ENCODE measurements at regions not wholly inside any gene's neighbourhood (a gene's known extent, or its start where the extent isn't known, plus 50 kb on each side); places are given as distances from the start of the nearest gene placed in this dataset.
"Not testable (repeated sequence)": the region's sequence is repeated elsewhere in the genome, so short reads cannot be mapped to it uniquely, and the experiment has no call there.

GRCh38 chr18:70693246-70693645 is 404.4 kb downstream of the SOCS6 start:
- H3K9me2 ChIP-seq (ENCODE audit: insufficient read depth) = no peaks in the 10 kb centered on the region
- no peak for DNase-seq (ENCODE audit: low read depth, low spot score)
- H3K27me3 ChIP-seq (ENCODE audit: insufficient read depth, low read length) = no peaks in the 10 kb centered on the region
- no peak overlapping the region for H2AFZ ChIP-seq (ENCODE audit: low read depth, low read length, poor library complexity, severe bottlenecking)
- intact Hi-C loops (cut with micrococcal nuclease) = no loop called here
- no peak overlapping the region for H3K4me3 ChIP-seq (replicated peaks in 1 of 2; ENCODE audit: low read depth in 1 of 2, low read length in 2 of 2)
- ChIA-PET POLR2A (no interaction called here), CTCF (no interaction called here), RAD21 (ENCODE audit: low non-redundant PET in 1 of 2, low total read pairs in 2 of 2, uncharacterized antibody in 2 of 2, unreplicated experiment in 2 of 2) (no interaction called here)
- ATAC-seq = no peak
- H4K20me1 ChIP-seq (ENCODE audit: insufficient read depth) = no peaks in the 10 kb centered on the region
- no peaks in the 10 kb centered on the region for H3K9me3 ChIP-seq (ENCODE audit: control insufficient read depth in 1 of 2, insufficient read depth in 1 of 2, low read depth in 1 of 2, low read length in 2 of 2)
- H3K27ac ChIP-seq (ENCODE audit: low read depth, low read length) = no peak overlapping the region
- no TSS peak for BruUV-seq (replicated peaks)
- H3K79me2 ChIP-seq (ENCODE audit: insufficient read depth, low read length) = no peaks in the 10 kb centered on the region
- TF ChIP-seq EGR1 (IDR thresholded peaks at IDR 0.05; ENCODE audit: low read depth) = no peak
- H3K4me1 ChIP-seq (ENCODE audit: control insufficient read depth in 1 of 2, insufficient read depth in 2 of 2, low read length in 2 of 2) = no peaks in the 10 kb centered on the region
- no peaks in the 10 kb centered on the region for H3K36me3 ChIP-seq (ENCODE audit: control insufficient read depth in 1 of 2, insufficient read depth in 2 of 2, low read length in 2 of 2)
- no peak overlapping the region for H3K9ac ChIP-seq (ENCODE audit: low read length)
- H3K4me2 ChIP-seq (ENCODE audit: low read length) = no peak overlapping the region

GRCh38 chr18:70689765-70690164 is 400.9 kb downstream of the SOCS6 start:
- H2AFZ ChIP-seq (ENCODE audit: low read depth, low read length, poor library complexity, severe bottlenecking); DNase-seq (ENCODE audit: low read depth, low spot score); intact Hi-C loops (cut with micrococcal nuclease); H3K9me3 ChIP-seq (ENCODE audit: control insufficient read depth in 1 of 2, insufficient read depth in 1 of 2, low read depth in 1 of 2, low read length in 2 of 2); ATAC-seq; H3K36me3 ChIP-seq (ENCODE audit: control insufficient read depth in 1 of 2, insufficient read depth in 2 of 2, low read length in 2 of 2); H4K20me1 ChIP-seq (ENCODE audit: insufficient read depth); H3K4me2 ChIP-seq (ENCODE audit: low read length); H3K79me2 ChIP-seq (ENCODE audit: insufficient read depth, low read length); RAD21 ChIA-PET (ENCODE audit: low non-redundant PET in 1 of 2, low total read pairs in 2 of 2, uncharacterized antibody in 2 of 2, unreplicated experiment in 2 of 2); H3K4me3 ChIP-seq (replicated peaks in 1 of 2; ENCODE audit: low read depth in 1 of 2, low read length in 2 of 2); H3K4me1 ChIP-seq (ENCODE audit: control insufficient read depth in 1 of 2, insufficient read depth in 2 of 2, low read length in 2 of 2); H3K9ac ChIP-seq (ENCODE audit: low read length); H3K27ac ChIP-seq (ENCODE audit: low read depth, low read length); BruUV-seq (replicated peaks); POLR2A ChIA-PET; H3K9me2 ChIP-seq (ENCODE audit: insufficient read depth); H3K27me3 ChIP-seq (ENCODE audit: insufficient read depth, low read length); CTCF ChIA-PET: not testable (repeated sequence)

- Histone ChIP-seq H3K27me3 (ENCODE audit: insufficient read depth, low read length) (no peaks in the 10 kb centered on the region), H3K4me2 (ENCODE audit: low read length) (no peak overlapping the region), H3K27ac (ENCODE audit: low read depth, low read length) (no peak overlapping the region), H2AFZ (ENCODE audit: low read depth, low read length, poor library complexity, severe bottlenecking) (no peak overlapping the region), H3K4me3 (replicated peaks in 1 of 2; ENCODE audit: low read depth in 1 of 2, low read length in 2 of 2) (no peak overlapping the region), H4K20me1 (ENCODE audit: insufficient read depth) (no peaks in the 10 kb centered on the region), H3K36me3 (ENCODE audit: control insufficient read depth in 1 of 2, insufficient read depth in 2 of 2, low read length in 2 of 2) (no peaks in the 10 kb centered on the region), H3K9ac (ENCODE audit: low read length) (no peak overlapping the region), H3K9me3 (ENCODE audit: control insufficient read depth in 1 of 2, insufficient read depth in 1 of 2, low read depth in 1 of 2, low read length in 2 of 2) (no peaks in the 10 kb centered on the region), H3K79me2 (ENCODE audit: insufficient read depth, low read length) (no peaks in the 10 kb centered on the region), H3K4me1 (ENCODE audit: control insufficient read depth in 1 of 2, insufficient read depth in 2 of 2, low read length in 2 of 2) (no peaks in the 10 kb centered on the region), H3K9me2 (ENCODE audit: insufficient read depth) (no peaks in the 10 kb centered on the region)
- intact Hi-C loops (cut with micrococcal nuclease) = no loop called here
- no TSS peak for BruUV-seq (replicated peaks)
- no peak for ATAC-seq
- DNase-seq (ENCODE audit: low read depth, low spot score) = no peak
- ChIA-PET CTCF (no interaction called here), RAD21 (ENCODE audit: low non-redundant PET in 1 of 2, low total read pairs in 2 of 2, uncharacterized antibody in 2 of 2, unreplicated experiment in 2 of 2) (no interaction called here), POLR2A (no interaction called here)
- TF ChIP-seq EZH2 (IDR thresholded peaks at IDR 0.05) (no peak), CBX3 (IDR thresholded peaks at IDR 0.05; ENCODE audit: low read depth) (no peak), ZFX (IDR thresholded peaks at IDR 0.05) (no peak), ZBTB33 (IDR thresholded peaks at IDR 0.05; ENCODE audit: extremely low read depth, insufficient replicate concordance, low read length) (no peak), ELF1 (IDR thresholded peaks at IDR 0.05; ENCODE audit: borderline replicate concordance, low read depth) (no peak), CTCF (IDR thresholded peaks at IDR 0.05 in 2 of 3, conservative IDR thresholded peaks at IDR 0.05 in 1 of 3; ENCODE audit: borderline replicate concordance in 1 of 3, insufficient read depth in 1 of 3, low read depth in 2 of 3, low read length in 2 of 3) (no peak), ATF3 (IDR thresholded peaks at IDR 0.05) (no peak), SIN3A (IDR thresholded peaks at IDR 0.05; ENCODE audit: low read depth) (no peak), YY1 (IDR thresholded peaks at IDR 0.05; ENCODE audit: extremely low read depth, insufficient replicate concordance, low read depth, low read length) (no peak), FOSL1 (IDR thresholded peaks at IDR 0.05; ENCODE audit: low read depth) (no peak), SP1 (IDR thresholded peaks at IDR 0.05; ENCODE audit: low read depth) (no peak)
Measured at GRCh38 chr18:70688286-70688685, 399.4 kb downstream of the SOCS6 start.

All from HCT116 (cell line).